Sigmoid colon (tissue), 6 donors: ENCODE measurements at regions not wholly inside any gene's neighbourhood (a gene's known extent, or its start where the extent isn't known, plus 50 kb on each side); places are given as distances from the start of the nearest gene placed in this dataset.

Source experiments
- DNase-seq: peaks from one replicate; pipeline ENCODE4 v3.0.0-alpha.2; 2019
- H3K27ac ChIP-seq, 4 donors: fragments of 200-600 bp; sonication (generic); one replicate each; pipeline ENCODE4 v1.5.1; 2016 to 2019; ENCODE audit warnings: mild to moderate bottlenecking in 1 of 4
- H3K27me3 ChIP-seq, 3 donors: fragments of 200-600 bp; sonication (generic); one replicate each; pipeline ENCODE4 v1.5.1; 2019; ENCODE audit warnings: mild to moderate bottlenecking in 1 of 3
- H3K36me3 ChIP-seq, 4 donors: fragments of 200-600 bp; sonication (generic); one replicate each; pipeline ENCODE4 v1.5.1; 2016 to 2019
- H3K4me1 ChIP-seq, 4 donors: fragments of 200-600 bp; sonication (generic); one replicate each; pipeline ENCODE4 v1.5.1; 2017 to 2019
- H3K4me3 ChIP-seq, 4 donors: fragments of 200-600 bp; sonication (generic); one replicate each; pipeline ENCODE4 v1.5.1; 2017 to 2019; ENCODE audit warnings: mild to moderate bottlenecking in 2 of 4, moderate library complexity in 1 of 4
- H3K9me3 ChIP-seq, 4 donors: fragments of 200-600 bp in 3 of 4; sonication (generic) in 3 of 4; one replicate each; pipeline versions ENCODE4 v1.5.1 to v1.6.1; 2013 to 2019
- EP300 ChIP-seq, 4 donors: sonication (generic); formaldehyde crosslinking; IDR thresholded peaks; one replicate each; pipeline ENCODE4 v1.6.1; 2017; ENCODE audit warnings: antibody characterized with exemption in 4 of 4
- POLR2A ChIP-seq, 2 donors: fragments of 450-650 bp; IDR thresholded peaks; one replicate each; pipeline ENCODE4 v1.6.1; 2016; ENCODE audit warnings: antibody characterized with exemption in 2 of 2, mild to moderate bottlenecking in 2 of 2, moderate library complexity in 2 of 2
- POLR2AphosphoS5 ChIP-seq, 4 donors: sonication (generic); formaldehyde crosslinking; IDR thresholded peaks; one replicate each; pipeline ENCODE4 v1.6.1; 2017; ENCODE audit warnings: antibody characterized with exemption in 4 of 4
- WGBS, 2 donors: extraction: QIAGEN DNeasy Blood & Tissue Kit; methylation state at CpG; one replicate each; pipeline ENCODE4 v1.1.7; 2013; 5-methylcytosine and 5-hydroxymethylcytosine counted together
- intact Hi-C: fragments of 100-400 bp; cut with DNase I; formaldehyde crosslinking; loops from one replicate; pipeline ENCODE4 v1.15.1; 2023
- TF ChIP-seq, protein P1 (sequence below), 4 experiments: fragments of 450-650 bp in 3 of 4; fragments of 200-600 bp in 1 of 4; IDR thresholded peaks; one replicate each; pipeline ENCODE4 v1.5.1; 2016 to 2019; ENCODE audit warnings: antibody characterized with exemption in 4 of 4, mild to moderate bottlenecking in 3 of 4, moderate library complexity in 2 of 4
- donor health status: healthy with polysubstance abuse.
- donor health status: healthy.

DNA sequence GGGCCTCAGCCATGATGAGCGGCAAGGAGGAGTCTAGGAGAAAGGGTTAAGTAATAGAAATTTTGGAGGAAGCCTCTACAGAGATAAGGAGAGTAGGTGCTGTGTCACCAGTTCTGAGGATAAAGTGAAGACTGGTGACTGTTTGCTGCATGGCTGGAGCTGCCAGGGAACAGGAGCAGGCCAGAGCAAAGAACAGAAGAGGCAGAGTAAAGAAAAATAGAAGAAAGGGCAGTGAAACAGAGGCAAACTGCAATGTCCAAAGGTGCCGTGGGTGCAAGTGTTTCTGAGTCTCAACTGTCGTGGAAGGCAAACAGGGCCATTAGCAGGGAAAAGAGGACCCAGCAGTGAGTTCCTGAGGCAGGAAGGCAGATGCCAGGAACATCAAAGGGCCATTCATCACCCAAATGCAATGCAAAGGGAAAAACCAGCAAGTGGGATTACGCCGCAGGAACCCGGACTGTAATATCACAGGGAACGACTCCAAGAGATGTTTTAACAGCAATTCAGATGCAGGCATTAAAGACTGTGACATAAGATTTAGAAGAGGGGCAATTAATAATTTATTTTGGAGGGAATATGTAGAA is 318.3 kb downstream of the FOXO1 start:
- Histone ChIP-seq H3K27ac (no peak overlapping the region), H3K9me3 (no peaks in the 10 kb centered on the region), H3K4me3 (no peak overlapping the region), H3K4me1 (peaks cover 0 to 46% (median 41%) of the 10 kb centered on the region in 4 donors), H3K27me3 (no peaks in the 10 kb centered on the region), H3K36me3 (no peaks in the 10 kb centered on the region)
- DNase-seq: no peak
- intact Hi-C loops: no loop called here
- WGBS, 2 donors: 89 to 92% methylated on average over 7 of the region's 7 CpGs
- TF ChIP-seq, protein P1, sequence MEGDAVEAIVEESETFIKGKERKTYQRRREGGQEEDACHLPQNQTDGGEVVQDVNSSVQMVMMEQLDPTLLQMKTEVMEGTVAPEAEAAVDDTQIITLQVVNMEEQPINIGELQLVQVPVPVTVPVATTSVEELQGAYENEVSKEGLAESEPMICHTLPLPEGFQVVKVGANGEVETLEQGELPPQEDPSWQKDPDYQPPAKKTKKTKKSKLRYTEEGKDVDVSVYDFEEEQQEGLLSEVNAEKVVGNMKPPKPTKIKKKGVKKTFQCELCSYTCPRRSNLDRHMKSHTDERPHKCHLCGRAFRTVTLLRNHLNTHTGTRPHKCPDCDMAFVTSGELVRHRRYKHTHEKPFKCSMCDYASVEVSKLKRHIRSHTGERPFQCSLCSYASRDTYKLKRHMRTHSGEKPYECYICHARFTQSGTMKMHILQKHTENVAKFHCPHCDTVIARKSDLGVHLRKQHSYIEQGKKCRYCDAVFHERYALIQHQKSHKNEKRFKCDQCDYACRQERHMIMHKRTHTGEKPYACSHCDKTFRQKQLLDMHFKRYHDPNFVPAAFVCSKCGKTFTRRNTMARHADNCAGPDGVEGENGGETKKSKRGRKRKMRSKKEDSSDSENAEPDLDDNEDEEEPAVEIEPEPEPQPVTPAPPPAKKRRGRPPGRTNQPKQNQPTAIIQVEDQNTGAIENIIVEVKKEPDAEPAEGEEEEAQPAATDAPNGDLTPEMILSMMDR (IDR thresholded peaks at IDR 0.05): no peak
- TF ChIP-seq EP300 (IDR thresholded peaks at IDR 0.05) (no peak), POLR2A (IDR thresholded peaks at IDR 0.05) (no peak), POLR2AphosphoS5 (IDR thresholded peaks at IDR 0.05) (no peak)

DNA sequence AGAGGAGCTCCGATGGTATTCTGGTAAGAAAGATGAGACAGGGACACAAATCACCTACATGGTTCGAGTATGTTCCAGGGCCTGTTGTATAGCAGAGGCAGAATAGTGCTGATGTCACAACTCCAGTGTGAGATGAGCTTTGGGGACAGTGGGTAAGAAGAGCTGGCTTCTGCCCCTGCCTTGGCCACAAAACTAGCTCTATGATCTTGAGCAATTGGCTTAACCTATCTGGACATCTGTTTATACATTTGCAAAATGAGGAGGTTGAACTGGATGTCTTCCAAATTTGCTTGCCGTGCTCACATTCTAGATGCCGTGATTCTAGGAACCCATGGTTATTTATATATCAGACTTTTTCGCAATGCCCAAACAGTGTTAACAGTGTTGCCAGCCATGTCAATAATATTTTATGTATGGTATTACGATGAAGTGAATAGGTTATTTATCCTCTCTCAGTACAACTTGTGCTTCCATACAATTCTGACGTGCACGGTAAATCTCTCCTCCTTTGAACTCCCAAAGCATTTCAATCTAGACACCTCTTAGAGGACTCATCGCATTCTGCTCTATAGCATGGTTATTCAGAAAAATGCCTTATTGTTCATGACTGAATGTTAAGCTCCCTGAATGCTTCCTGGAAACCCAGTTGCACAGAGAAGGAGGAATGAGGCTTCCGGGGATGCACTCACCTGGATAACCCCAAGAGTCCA is 316.0 kb downstream of the FOXO1 start:
- Histone ChIP-seq H3K27ac (no peak overlapping the region), H3K4me1 (peaks cover 0 to 34% (median 33%) of the 10 kb centered on the region in 4 donors)
- TF ChIP-seq POLR2AphosphoS5 (IDR thresholded peaks at IDR 0.05): peak in 2 of 4 donors; percentile 15 to 42
- TF ChIP-seq, protein P1 (IDR thresholded peaks at IDR 0.05): no peak

DNA sequence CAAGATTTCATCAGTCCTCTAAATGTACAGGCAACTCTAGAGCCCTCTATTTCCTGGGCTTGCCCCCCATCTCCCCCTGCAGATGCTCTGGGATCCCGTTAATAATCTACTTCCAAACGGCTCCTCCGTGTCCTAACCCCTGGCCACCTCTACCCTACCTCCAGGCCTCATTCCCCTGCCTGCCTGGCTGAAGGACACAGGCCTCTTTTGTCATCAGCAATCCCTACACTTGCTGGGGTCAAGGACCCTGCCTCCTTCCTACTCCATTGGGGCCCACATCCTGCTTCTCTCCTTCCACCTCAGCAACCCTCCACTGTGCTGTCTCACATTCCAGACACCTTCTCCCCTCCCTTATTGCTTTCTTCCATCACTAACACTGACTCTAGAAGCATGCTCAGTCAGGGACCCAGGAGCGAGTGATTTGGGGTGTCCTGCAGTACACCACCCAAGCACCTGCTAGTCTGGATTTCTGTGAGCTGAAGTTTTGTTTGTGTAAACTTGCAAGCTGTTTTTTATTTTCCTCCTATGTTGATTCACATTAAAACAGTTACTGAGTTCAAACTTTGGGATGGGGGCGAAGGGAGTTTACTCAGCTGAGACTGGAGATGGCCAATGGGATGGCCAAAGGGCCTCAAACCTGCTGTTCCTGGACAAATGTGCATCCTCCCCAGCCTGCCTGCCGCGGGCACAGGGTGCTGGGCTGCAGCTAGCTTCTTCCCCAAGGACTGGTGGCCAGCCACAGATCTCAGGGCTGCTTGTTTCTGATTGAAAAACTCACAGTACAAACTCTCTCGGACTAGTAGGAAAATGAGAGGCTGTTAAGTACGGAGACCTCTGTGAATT is 314.7 kb downstream of the FOXO1 start:
- peaks cover 0 to 34% (median 33%) of the 10 kb centered on the region in 4 donors for H3K4me1 ChIP-seq
- peak overlapping the region; percentile 38 to 80 (median 63) for H3K27ac ChIP-seq
- no peaks in the 10 kb centered on the region for H3K27me3 ChIP-seq
- no peak for DNase-seq
- TF ChIP-seq EP300 (IDR thresholded peaks at IDR 0.05) (no peak), POLR2AphosphoS5 (IDR thresholded peaks at IDR 0.05) (no peak), POLR2A (IDR thresholded peaks at IDR 0.05) (no peak)
- TF ChIP-seq, protein P1 (IDR thresholded peaks at IDR 0.05): no peak
- intact Hi-C loops: no loop called here
- no peaks in the 10 kb centered on the region for H3K9me3 ChIP-seq
- no peak overlapping the region for H3K4me3 ChIP-seq
- 86% methylated on average over 9 of the region's 9 CpGs for WGBS, 2 donors
- H3K36me3 ChIP-seq: no peaks in the 10 kb centered on the region

More for the DNA sequence above, 316.0 kb downstream of the FOXO1 start:
- 90% methylated on average over 10 of the region's 10 CpGs for WGBS, 2 donors
- no peak for DNase-seq
- Histone ChIP-seq H3K4me3 (no peak overlapping the region), H3K27me3 (no peaks in the 10 kb centered on the region), H3K9me3 (no peaks in the 10 kb centered on the region), H3K36me3 (no peaks in the 10 kb centered on the region)
- intact Hi-C loops: no loop called here

DNA sequence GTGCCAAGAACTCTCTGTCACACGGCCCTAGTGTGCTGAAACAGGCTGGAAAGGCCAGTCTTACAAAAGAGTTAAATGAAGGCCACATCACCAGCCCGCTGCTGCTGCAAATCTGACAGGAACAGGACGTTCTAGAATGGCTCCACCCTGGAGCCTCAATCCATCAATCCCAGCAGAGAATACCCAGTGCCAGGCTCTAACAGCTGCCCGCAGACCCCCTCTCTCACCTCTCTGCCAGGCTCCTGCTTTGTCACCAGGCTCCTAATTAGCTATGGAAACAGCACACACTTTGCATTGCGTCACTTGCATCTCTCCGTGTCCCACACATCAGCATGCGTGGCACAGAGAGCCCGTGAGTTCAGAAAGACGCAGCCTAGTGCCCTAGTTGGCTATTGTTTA is 314.1 kb downstream of the FOXO1 start:
- no peaks in the 10 kb centered on the region for H3K36me3 ChIP-seq
- DNase-seq: peak; percentile 83
- H3K4me3 ChIP-seq: no peak overlapping the region
- H3K9me3 ChIP-seq: no peaks in the 10 kb centered on the region
- intact Hi-C loops: no loop called here
- peak overlapping the region; percentile 38 to 80 (median 63) for H3K27ac ChIP-seq
- TF ChIP-seq POLR2AphosphoS5 (IDR thresholded peaks at IDR 0.05) (peak in 3 of 4 donors; percentile 14 to 67 (median 35)), EP300 (IDR thresholded peaks at IDR 0.05) (peak in 3 of 4 donors; percentile 7 to 78 (median 63)), POLR2A (IDR thresholded peaks at IDR 0.05) (no peak)
- TF ChIP-seq, protein P1 (IDR thresholded peaks at IDR 0.05): no peak
- H3K4me1 ChIP-seq: peaks cover 0 to 34% (median 33%) of the 10 kb centered on the region in 4 donors
- H3K27me3 ChIP-seq: no peaks in the 10 kb centered on the region
- WGBS, 2 donors: 81 to 85% methylated on average over 9 of the region's 9 CpGs
